OCI-LY1 (cell line): ENCODE measurements at regions not wholly inside any gene's neighbourhood (a gene's known extent, or its start where the extent isn't known, plus 50 kb on each side); places are given as distances from the start of the nearest gene placed in this dataset.

Source experiments
- EZH2 ChIP-seq: fragments of 200-600 bp; sonication (generic), shearing (Covaris generic); IDR thresholded peaks from 2 replicates; pipeline ENCODE4 v1.8.0; 2017; ENCODE audit warnings: borderline replicate concordance, mixed run types, mild to moderate bottlenecking, antibody characterized with exemption, low read length, moderate library complexity, mixed read lengths
- TF ChIP-seq, protein P1 (sequence below): fragments of 200-600 bp; sonication (generic), shearing (Covaris generic); IDR thresholded peaks from 2 replicates; pipeline ENCODE4 v1.5.1; 2017; ENCODE audit warnings: mild to moderate bottlenecking, antibody characterized with exemption, low read length, moderate library complexity, mixed read lengths

DNA sequence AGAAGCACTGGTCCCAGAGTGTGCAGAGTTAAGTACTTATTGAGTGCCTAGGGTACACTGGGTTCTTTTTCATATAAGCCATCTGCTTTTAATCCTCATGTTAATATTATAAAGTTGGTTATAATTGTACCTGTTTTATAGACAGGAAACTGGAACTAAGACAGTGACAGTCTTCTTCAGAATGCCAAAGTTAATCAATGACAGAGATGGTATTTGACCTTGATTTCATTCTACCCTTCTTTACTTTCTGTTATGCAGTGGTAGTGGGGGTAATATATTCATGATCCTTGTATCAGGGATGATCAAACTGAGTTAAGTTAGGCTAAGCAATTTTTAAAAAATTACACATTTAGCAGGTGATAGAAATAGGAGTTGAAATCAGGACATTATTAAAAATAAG, 108.6 kb upstream of the GOT2 start:
- TF ChIP-seq, protein P1, sequence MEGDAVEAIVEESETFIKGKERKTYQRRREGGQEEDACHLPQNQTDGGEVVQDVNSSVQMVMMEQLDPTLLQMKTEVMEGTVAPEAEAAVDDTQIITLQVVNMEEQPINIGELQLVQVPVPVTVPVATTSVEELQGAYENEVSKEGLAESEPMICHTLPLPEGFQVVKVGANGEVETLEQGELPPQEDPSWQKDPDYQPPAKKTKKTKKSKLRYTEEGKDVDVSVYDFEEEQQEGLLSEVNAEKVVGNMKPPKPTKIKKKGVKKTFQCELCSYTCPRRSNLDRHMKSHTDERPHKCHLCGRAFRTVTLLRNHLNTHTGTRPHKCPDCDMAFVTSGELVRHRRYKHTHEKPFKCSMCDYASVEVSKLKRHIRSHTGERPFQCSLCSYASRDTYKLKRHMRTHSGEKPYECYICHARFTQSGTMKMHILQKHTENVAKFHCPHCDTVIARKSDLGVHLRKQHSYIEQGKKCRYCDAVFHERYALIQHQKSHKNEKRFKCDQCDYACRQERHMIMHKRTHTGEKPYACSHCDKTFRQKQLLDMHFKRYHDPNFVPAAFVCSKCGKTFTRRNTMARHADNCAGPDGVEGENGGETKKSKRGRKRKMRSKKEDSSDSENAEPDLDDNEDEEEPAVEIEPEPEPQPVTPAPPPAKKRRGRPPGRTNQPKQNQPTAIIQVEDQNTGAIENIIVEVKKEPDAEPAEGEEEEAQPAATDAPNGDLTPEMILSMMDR = no peak
- TF ChIP-seq EZH2 = no peak
